ENCODE measurements at regions not wholly inside any gene's neighbourhood (a gene's known extent, or its start where the extent isn't known, plus 50 kb on each side); places are given as distances from the start of the nearest gene placed in this dataset.

GRCh38 chr14:61179061-61179690 lies 102.0 kb downstream of the TMEM30B start:
- H3K27ac ChIP-seq, result peak overlapping the region in 1 of 2 donors; percentile 21
- no peak overlapping the region for H3K4me3 ChIP-seq
- no peak for DNase-seq (ENCODE audit: low spot score)
- TF ChIP-seq, protein P1, sequence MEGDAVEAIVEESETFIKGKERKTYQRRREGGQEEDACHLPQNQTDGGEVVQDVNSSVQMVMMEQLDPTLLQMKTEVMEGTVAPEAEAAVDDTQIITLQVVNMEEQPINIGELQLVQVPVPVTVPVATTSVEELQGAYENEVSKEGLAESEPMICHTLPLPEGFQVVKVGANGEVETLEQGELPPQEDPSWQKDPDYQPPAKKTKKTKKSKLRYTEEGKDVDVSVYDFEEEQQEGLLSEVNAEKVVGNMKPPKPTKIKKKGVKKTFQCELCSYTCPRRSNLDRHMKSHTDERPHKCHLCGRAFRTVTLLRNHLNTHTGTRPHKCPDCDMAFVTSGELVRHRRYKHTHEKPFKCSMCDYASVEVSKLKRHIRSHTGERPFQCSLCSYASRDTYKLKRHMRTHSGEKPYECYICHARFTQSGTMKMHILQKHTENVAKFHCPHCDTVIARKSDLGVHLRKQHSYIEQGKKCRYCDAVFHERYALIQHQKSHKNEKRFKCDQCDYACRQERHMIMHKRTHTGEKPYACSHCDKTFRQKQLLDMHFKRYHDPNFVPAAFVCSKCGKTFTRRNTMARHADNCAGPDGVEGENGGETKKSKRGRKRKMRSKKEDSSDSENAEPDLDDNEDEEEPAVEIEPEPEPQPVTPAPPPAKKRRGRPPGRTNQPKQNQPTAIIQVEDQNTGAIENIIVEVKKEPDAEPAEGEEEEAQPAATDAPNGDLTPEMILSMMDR (IDR thresholded peaks at IDR 0.05), result no peak

DNA sequence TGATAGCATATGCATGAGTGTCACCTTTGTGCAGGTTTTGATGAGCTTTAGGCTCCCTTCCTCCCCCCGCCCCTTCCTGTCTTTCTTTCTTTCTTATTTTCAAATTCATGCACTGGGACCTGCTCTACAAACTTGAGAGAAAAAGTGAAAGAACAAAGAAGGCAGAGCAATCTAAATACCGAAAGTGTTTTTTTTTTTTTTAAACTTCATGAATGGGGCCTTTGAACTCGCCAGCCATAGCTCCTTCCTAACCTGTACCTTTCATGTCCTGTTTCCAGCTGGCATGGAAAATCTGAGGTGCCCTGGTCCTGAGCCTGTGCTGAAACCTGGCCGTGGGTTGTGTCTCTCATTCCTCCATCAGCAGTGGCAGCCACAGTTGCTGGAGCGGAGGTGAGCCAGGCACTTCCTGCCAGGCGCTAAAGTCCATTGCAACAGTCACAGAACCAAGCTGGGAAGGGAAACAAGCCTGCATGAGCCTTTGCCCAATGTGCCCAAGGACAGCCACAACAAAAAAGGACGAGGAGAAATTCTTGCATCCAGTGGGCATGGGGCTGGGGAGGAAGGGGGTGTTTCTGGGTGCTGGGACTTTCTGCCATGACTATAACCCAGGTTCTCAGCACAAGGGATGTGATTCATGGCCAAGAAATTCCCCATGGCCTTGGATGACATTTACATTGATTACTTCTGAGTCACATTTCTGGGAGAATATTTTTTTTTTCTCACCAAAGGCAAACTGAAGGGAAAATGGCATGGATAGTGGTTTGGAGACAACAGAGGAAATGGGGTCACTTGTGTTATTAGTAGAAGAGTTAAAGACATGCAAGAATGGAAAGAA lies 102.7 kb downstream of the TMEM30B start:
- Histone ChIP-seq H3K4me3 (no peak overlapping the region), H3K27ac (peak overlapping the region; percentile 32 to 37)
- TF ChIP-seq, protein P1 (IDR thresholded peaks at IDR 0.05), result no peak
- DNase-seq (ENCODE audit: low spot score), result no peak

DNA sequence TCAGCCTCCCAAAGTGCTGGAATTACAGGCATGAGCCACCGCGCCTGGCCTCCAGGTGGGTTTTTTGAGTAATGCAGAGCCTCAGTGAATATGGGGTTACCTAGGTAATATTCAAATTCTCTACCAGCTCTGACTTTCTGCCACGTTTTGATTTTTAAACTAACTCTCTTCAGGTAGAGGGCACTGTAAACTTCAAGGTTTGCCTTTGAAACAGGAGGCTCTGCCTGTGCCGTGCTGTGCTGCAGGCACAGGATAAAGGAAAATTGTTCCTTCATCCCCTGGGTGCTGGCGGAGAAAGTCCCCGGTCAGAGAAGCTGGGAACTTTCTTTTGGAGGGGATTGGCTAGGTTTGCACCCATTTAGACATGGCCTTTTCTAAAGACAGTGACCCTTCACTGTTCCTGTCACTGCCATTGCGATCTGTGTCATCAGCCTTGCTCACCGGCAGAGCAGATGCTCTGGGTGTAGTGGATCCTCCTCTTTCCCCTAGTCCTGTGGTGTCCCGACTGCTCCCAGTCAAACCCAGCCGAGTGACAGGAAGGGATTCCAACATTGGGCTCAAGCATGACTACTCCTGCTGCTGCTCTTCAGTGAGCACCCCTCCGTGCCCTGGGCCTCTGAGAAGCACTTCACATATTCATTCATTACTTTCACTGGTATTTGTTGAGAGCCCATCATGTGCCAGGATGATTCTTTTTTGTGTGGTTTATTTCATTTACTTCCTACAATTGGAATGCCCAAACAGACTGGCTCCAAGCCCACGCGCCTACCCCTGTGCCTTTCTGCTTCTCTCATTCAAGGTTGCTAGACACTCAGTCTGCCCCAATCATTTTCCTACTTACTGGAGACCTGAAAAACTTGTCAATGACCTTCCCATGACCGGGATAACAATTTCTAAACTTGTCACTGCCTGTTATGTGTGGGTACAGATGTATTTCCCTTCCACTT lies 103.6 kb downstream of the TMEM30B start:
- TF ChIP-seq, protein P1 (IDR thresholded peaks at IDR 0.05), result no peak
- Histone ChIP-seq H3K4me3 (no peak overlapping the region), H3K27ac (no peak overlapping the region)

GRCh38 chr14:61176686-61177085 lies 104.5 kb downstream of the TMEM30B start:
- no peak for DNase-seq (ENCODE audit: low spot score)
- H3K4me3 ChIP-seq, result no peak overlapping the region
- no peak overlapping the region for H3K27ac ChIP-seq
- TF ChIP-seq, protein P1 (IDR thresholded peaks at IDR 0.05), result no peak

More for the DNA sequence above, 103.6 kb downstream of the TMEM30B start:
- no peak for DNase-seq (ENCODE audit: low spot score)

DNA sequence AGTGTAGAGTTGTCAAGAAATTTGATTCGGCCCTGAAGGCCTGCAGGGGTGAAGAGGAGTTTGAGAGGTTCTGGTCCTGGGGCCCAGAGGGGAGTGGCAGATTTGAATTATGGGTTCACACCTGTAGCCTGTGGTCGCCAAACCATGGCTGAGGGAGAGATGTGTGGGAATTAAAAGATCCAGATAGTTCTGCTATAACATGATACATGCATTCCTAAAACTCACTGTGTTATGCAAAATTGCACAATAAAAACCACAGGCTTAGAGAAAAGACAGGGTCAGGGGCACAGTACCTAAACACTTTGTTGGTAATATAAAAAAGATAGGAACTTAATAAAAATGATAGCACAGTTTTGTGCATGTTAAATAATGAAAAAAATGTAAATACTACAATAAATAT lies 106.2 kb downstream of the TMEM30B start:
- H3K4me3 ChIP-seq, result no peak overlapping the region
- TF ChIP-seq, protein P1 (IDR thresholded peaks at IDR 0.05), result no peak
- no peak overlapping the region for H3K27ac ChIP-seq
- DNase-seq (ENCODE audit: low spot score), result no peak

GRCh38 chr14:61174441-61174891 lies 106.7 kb downstream of the TMEM30B start:
- TF ChIP-seq, protein P1 (IDR thresholded peaks at IDR 0.05), result no peak
- Histone ChIP-seq H3K27ac (no peak overlapping the region), H3K4me3 (no peak overlapping the region)
- DNase-seq (ENCODE audit: low spot score), result no peak

All from coronary artery (tissue), 2 donors.